Uterus (tissue), 3 donors: ENCODE measurements at regions not wholly inside any gene's neighbourhood (a gene's known extent, or its start where the extent isn't known, plus 50 kb on each side); places are given as distances from the start of the nearest gene placed in this dataset.
"Not testable (repeated sequence)": the region's sequence is repeated elsewhere in the genome, so short reads cannot be mapped to it uniquely, and the experiment has no call there.

Experiments used
- DNase-seq, 2 donors: peaks; one replicate each; pipeline ENCODE4 v3.0.0-alpha.2; 2019 to 2020
- H3K27ac ChIP-seq, 2 donors: fragments of 200-600 bp; sonication (generic); 1 replicate in 1 of 2; 2 replicates in 1 of 2; pipeline ENCODE4 v1.5.1; 2016 to 2018
- H3K27me3 ChIP-seq, 2 donors: fragments of 200-600 bp; sonication (generic); one replicate each; pipeline ENCODE4 v1.5.1; 2018 to 2019; ENCODE audit warnings: control low read depth in 1 of 2
- H3K36me3 ChIP-seq, 2 donors: fragments of 200-600 bp; sonication (generic); one replicate each; pipeline ENCODE4 v1.5.1; 2019; ENCODE audit warnings: control low read depth in 1 of 2
- H3K4me1 ChIP-seq, 2 donors: fragments of 200-600 bp; sonication (generic); one replicate each; pipeline ENCODE4 v1.5.1; 2018 to 2019; ENCODE audit warnings: control low read depth in 1 of 2
- H3K4me3 ChIP-seq, 2 donors: fragments of 200-600 bp; sonication (generic); 1 replicate in 1 of 2; 2 replicates in 1 of 2; pipeline ENCODE4 v1.5.1; 2018 to 2019; ENCODE audit warnings: mild to moderate bottlenecking in 1 of 2
- H3K9me3 ChIP-seq, 2 donors: fragments of 200-600 bp; sonication (generic); one replicate each; pipeline ENCODE4 v1.5.1; 2019; ENCODE audit warnings: control low read depth in 1 of 2
- POLR2A ChIP-seq, 2 donors: fragments of 450-650 bp; IDR thresholded peaks; one replicate each; pipeline ENCODE4 v1.6.1; 2016; ENCODE audit warnings: antibody characterized with exemption in 2 of 2, mild to moderate bottlenecking in 1 of 2, moderate library complexity in 1 of 2
- intact Hi-C: fragments of 100-400 bp; cut with DNase I; formaldehyde crosslinking; loops from one replicate; pipeline ENCODE4 v1.15.1; 2023; ENCODE audit warnings: low total_unique reads
- TF ChIP-seq, protein P1 (sequence below), 4 experiments: fragments of 200-600 bp in 2 of 4; fragments of 450-650 bp in 2 of 4; sonication (generic) in 2 of 4; IDR thresholded peaks; one replicate each; pipeline ENCODE4 v1.5.1; 2016 to 2019; ENCODE audit warnings: antibody characterized with exemption in 4 of 4, mild to moderate bottlenecking in 2 of 4, moderate library complexity in 1 of 4
- donor health status: DM: yes; HTN: yes; CAD: no.

DNA sequence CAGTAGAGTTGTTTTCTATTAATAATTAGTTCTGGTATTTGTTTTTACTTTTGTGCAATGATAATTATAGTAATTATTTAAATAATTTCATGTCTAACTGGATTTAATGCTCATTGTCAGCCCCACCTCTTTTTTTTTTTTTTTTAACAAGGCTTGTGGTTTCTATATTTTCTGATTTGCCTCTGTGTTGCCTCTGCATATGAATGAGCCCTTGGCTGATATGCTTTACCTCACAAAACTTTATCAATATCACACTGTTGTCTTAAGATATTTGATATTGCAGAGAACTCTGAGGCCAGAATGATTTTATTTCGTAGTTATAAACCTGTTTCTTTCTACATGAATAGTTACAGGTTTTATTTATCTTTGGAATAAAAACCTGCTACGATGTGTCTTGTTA, 116.2 kb upstream of the ATP2B1 start:
- DNase-seq: no peak
- intact Hi-C loops: no loop called here
- H3K27me3 ChIP-seq: no peaks in the 10 kb centered on the region
- H3K27ac ChIP-seq: no peak overlapping the region
- no peak for TF ChIP-seq POLR2A (IDR thresholded peaks at IDR 0.05)
- TF ChIP-seq, protein P1, sequence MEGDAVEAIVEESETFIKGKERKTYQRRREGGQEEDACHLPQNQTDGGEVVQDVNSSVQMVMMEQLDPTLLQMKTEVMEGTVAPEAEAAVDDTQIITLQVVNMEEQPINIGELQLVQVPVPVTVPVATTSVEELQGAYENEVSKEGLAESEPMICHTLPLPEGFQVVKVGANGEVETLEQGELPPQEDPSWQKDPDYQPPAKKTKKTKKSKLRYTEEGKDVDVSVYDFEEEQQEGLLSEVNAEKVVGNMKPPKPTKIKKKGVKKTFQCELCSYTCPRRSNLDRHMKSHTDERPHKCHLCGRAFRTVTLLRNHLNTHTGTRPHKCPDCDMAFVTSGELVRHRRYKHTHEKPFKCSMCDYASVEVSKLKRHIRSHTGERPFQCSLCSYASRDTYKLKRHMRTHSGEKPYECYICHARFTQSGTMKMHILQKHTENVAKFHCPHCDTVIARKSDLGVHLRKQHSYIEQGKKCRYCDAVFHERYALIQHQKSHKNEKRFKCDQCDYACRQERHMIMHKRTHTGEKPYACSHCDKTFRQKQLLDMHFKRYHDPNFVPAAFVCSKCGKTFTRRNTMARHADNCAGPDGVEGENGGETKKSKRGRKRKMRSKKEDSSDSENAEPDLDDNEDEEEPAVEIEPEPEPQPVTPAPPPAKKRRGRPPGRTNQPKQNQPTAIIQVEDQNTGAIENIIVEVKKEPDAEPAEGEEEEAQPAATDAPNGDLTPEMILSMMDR (IDR thresholded peaks at IDR 0.05): no peak
- H3K36me3 ChIP-seq: no peaks in the 10 kb centered on the region
- H3K4me3 ChIP-seq: no peak overlapping the region
- H3K4me1 ChIP-seq: no peaks in the 10 kb centered on the region
- H3K9me3 ChIP-seq: no peaks in the 10 kb centered on the region

DNA sequence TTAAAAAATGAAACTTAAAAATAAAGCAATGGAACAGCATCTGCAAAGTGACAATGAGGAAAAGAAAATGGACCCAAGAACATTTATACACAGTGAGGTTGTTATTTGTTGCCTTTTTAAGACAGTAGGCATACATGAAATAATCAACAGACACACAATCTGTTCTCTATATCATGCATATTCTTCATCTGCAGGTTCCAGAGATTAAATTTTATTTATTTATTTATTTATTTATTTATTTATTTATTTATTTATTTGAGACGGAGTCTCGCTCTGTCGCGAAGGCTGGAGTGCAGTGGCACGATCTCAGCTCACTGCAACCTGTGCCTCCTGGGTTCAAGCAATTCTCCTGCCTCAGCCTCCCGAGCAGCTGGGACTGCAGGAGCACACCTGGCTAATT, 114.4 kb upstream of the ATP2B1 start:
- intact Hi-C loops, H3K27ac ChIP-seq, H3K4me3 ChIP-seq, H3K9me3 ChIP-seq, H3K27me3 ChIP-seq, H3K36me3 ChIP-seq, DNase-seq, H3K4me1 ChIP-seq: not testable (repeated sequence)

DNA sequence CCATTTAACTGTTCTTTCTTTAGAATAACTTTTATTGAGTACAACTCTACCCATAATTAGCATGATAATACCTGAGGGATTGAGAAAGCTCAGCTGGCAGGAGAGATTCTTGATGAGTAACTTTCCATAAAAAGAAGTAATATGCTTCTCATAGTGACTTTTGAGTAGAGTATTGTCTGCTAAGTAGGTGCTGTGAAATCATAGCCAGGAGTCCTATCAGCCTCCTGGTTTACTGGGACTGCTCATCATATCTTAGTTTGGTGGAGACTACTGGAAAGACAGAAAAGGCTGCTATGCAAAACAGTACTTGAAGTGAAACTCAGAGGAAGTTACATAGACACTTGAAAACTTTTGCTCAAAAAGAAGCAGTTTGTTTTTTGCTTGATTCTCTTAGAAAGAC, 113.3 kb upstream of the ATP2B1 start:
- Histone ChIP-seq H3K4me3 (no peak overlapping the region), H3K27ac (no peak overlapping the region), H3K27me3 (no peaks in the 10 kb centered on the region), H3K36me3 (no peaks in the 10 kb centered on the region), H3K9me3 (no peaks in the 10 kb centered on the region), H3K4me1 (no peaks in the 10 kb centered on the region)
- TF ChIP-seq, protein P1 (IDR thresholded peaks at IDR 0.05): no peak
- TF ChIP-seq POLR2A (IDR thresholded peaks at IDR 0.05): no peak
- DNase-seq: no peak
- intact Hi-C loops: no loop called here

DNA sequence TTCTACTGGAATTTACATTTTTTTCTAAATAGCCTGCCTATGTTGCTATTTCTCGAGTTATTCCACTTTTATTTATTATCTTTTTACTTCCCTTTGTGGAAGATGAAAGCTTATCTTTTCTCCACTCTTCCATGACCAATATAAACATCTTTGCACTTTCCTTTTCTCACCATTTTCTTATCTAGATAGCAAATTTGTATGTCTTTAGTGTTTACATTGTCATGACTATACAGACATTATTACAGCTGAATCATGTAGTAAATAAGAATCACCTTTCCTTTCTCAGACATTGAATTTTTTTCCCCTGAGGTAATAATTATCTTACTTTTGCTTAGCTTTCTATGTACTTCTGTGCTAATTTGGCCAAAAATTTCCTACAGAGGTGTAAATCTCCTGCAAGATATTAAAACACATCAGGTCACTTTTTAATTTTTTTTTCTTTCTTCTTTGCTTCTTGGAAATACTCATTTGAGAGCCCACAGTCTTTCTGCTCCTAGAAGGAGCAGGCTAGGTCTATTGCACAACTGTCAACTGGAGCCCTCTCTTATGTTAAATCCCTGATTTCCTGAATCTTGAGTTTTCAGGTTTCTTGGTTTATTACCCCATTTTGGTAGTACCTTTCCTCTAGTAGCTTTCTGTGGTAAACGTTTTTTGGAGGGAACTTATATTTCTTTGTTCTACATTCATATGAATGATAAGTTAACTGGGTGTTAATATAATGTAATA, 109.0 kb upstream of the ATP2B1 start:
- H3K9me3 ChIP-seq: no peaks in the 10 kb centered on the region
- no peaks in the 10 kb centered on the region for H3K27me3 ChIP-seq
- TF ChIP-seq, protein P1 (IDR thresholded peaks at IDR 0.05): no peak
- TF ChIP-seq POLR2A (IDR thresholded peaks at IDR 0.05): no peak
- intact Hi-C loops: no loop called here
- H3K27ac ChIP-seq: no peak overlapping the region
- no peaks in the 10 kb centered on the region for H3K4me1 ChIP-seq
- DNase-seq: no peak
- H3K4me3 ChIP-seq: no peak overlapping the region
- no peaks in the 10 kb centered on the region for H3K36me3 ChIP-seq

DNA sequence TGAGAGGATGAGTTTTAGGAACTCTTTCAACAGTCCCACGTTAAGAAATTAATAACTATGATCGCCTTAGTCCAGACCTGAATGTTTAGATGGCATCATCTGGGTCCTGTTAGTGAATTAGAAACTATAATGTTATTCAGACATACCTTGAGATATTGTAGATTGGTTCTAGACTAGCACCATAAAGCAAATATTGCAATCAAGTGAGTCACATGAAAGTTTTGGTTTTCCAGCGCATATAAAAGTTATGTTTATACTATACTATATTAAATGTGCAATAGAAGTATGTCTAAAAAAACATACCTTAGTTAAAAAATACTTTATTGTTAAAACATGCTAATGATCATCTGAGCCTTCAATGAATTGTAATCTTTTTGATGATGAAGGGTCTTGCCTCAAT, 106.6 kb upstream of the ATP2B1 start:
- H3K27ac ChIP-seq: no peak overlapping the region
- H3K4me1 ChIP-seq: no peaks in the 10 kb centered on the region
- no peak overlapping the region for H3K4me3 ChIP-seq
- no peaks in the 10 kb centered on the region for H3K27me3 ChIP-seq
- H3K36me3 ChIP-seq: no peaks in the 10 kb centered on the region
- TF ChIP-seq, protein P1 (IDR thresholded peaks at IDR 0.05): no peak
- TF ChIP-seq POLR2A (IDR thresholded peaks at IDR 0.05): no peak
- H3K9me3 ChIP-seq: no peaks in the 10 kb centered on the region
- intact Hi-C loops: no loop called here
- DNase-seq: no peak

DNA sequence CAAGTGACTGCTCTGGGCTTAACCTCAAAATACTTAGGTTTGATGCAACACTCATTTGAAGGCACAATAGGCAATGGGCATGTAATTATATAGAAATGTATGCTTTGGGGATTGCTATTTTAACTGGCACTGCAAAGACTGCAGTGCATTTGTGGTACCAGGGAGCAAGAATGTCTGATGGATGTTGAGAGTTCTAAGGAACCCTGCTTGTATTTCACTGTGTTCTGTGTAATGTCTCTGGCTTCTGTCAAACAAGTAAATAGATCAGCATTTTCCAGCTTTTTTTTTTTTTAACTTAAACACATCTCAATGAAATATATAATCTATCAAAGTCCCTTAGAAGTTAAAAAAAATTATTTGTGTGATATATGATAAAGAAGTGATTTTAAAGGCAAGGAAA, 94.8 kb upstream of the ATP2B1 start:
- Histone ChIP-seq H3K27ac (no peak overlapping the region), H3K4me1 (no peaks in the 10 kb centered on the region), H3K36me3 (no peaks in the 10 kb centered on the region), H3K9me3 (no peaks in the 10 kb centered on the region), H3K4me3 (no peak overlapping the region), H3K27me3 (no peaks in the 10 kb centered on the region)
- DNase-seq: no peak
- intact Hi-C loops: no loop called here
- no peak for TF ChIP-seq POLR2A (IDR thresholded peaks at IDR 0.05)
- TF ChIP-seq, protein P1 (IDR thresholded peaks at IDR 0.05): no peak
